ENCODE measurements at regions not wholly inside any gene's neighbourhood (a gene's known extent, or its start where the extent isn't known, plus 50 kb on each side); places are given as distances from the start of the nearest gene placed in this dataset.

GRCh38 chr4:104549736-104550135 lies 55.0 kb upstream of the CXXC4 start:
- no peak overlapping the region for H3K27ac Mint-ChIP-seq (ENCODE audit: unreplicated experiment)
- no peaks in the 10 kb centered on the region for H3K4me1 Mint-ChIP-seq (ENCODE audit: unreplicated experiment)
- DNase-seq (ENCODE audit: low spot score): no peak
- H3K36me3 Mint-ChIP-seq (ENCODE audit: low read depth, unreplicated experiment): no peaks in the 10 kb centered on the region
- no peaks in the 10 kb centered on the region for H3K27me3 Mint-ChIP-seq (ENCODE audit: unreplicated experiment)
- H3K4me3 Mint-ChIP-seq (ENCODE audit: unreplicated experiment): no peak overlapping the region
- TF ChIP-seq CTCF (IDR thresholded peaks at IDR 0.05; ENCODE audit: unreplicated experiment): no peak
- H3K9me3 Mint-ChIP-seq (ENCODE audit: unreplicated experiment): no peaks in the 10 kb centered on the region

GRCh38 chr4:104559502-104559901 lies 64.8 kb upstream of the CXXC4 start:
- TF ChIP-seq CTCF (IDR thresholded peaks at IDR 0.05; ENCODE audit: unreplicated experiment): no peak
- DNase-seq (ENCODE audit: low spot score): no peak
- H3K27ac Mint-ChIP-seq (ENCODE audit: unreplicated experiment): no peak overlapping the region
- no peak overlapping the region for H3K4me3 Mint-ChIP-seq (ENCODE audit: unreplicated experiment)
- H3K4me1 Mint-ChIP-seq (ENCODE audit: unreplicated experiment): no peaks in the 10 kb centered on the region
- H3K27me3 Mint-ChIP-seq (ENCODE audit: unreplicated experiment): no peaks in the 10 kb centered on the region
- H3K9me3 Mint-ChIP-seq (ENCODE audit: unreplicated experiment): no peaks in the 10 kb centered on the region
- no peaks in the 10 kb centered on the region for H3K36me3 Mint-ChIP-seq (ENCODE audit: low read depth, unreplicated experiment)

- no peak for DNase-seq (ENCODE audit: low spot score)
- TF ChIP-seq CTCF (IDR thresholded peaks at IDR 0.05; ENCODE audit: unreplicated experiment): no peak
- Mint-ChIP-seq H3K9me3 (ENCODE audit: unreplicated experiment) (no peaks in the 10 kb centered on the region), H3K4me3 (ENCODE audit: unreplicated experiment) (no peak overlapping the region), H3K4me1 (ENCODE audit: unreplicated experiment) (no peaks in the 10 kb centered on the region), H3K27ac (ENCODE audit: unreplicated experiment) (no peak overlapping the region), H3K27me3 (ENCODE audit: unreplicated experiment) (no peaks in the 10 kb centered on the region), H3K36me3 (ENCODE audit: low read depth, unreplicated experiment) (no peaks in the 10 kb centered on the region)
Observed at GRCh38 chr4:104571341-104571740, 76.6 kb upstream of the CXXC4 start.

- no peak for TF ChIP-seq CTCF (IDR thresholded peaks at IDR 0.05; ENCODE audit: unreplicated experiment)
- Mint-ChIP-seq H3K4me1 (ENCODE audit: unreplicated experiment) (no peaks in the 10 kb centered on the region), H3K4me3 (ENCODE audit: unreplicated experiment) (no peak overlapping the region), H3K27ac (ENCODE audit: unreplicated experiment) (no peak overlapping the region), H3K36me3 (ENCODE audit: low read depth, unreplicated experiment) (no peaks in the 10 kb centered on the region), H3K27me3 (ENCODE audit: unreplicated experiment) (no peaks in the 10 kb centered on the region), H3K9me3 (ENCODE audit: unreplicated experiment) (no peaks in the 10 kb centered on the region)
- DNase-seq (ENCODE audit: low spot score): no peak
Observed at GRCh38 chr4:104574371-104574770, 79.7 kb upstream of the CXXC4 start.

- no peaks in the 10 kb centered on the region for H3K36me3 Mint-ChIP-seq (ENCODE audit: low read depth, unreplicated experiment)
- H3K27ac Mint-ChIP-seq (ENCODE audit: unreplicated experiment): no peak overlapping the region
- no peak for DNase-seq (ENCODE audit: low spot score)
- no peaks in the 10 kb centered on the region for H3K9me3 Mint-ChIP-seq (ENCODE audit: unreplicated experiment)
- no peak overlapping the region for H3K4me3 Mint-ChIP-seq (ENCODE audit: unreplicated experiment)
- H3K4me1 Mint-ChIP-seq (ENCODE audit: unreplicated experiment): no peaks in the 10 kb centered on the region
- H3K27me3 Mint-ChIP-seq (ENCODE audit: unreplicated experiment): no peaks in the 10 kb centered on the region
- no peak for TF ChIP-seq CTCF (IDR thresholded peaks at IDR 0.05; ENCODE audit: unreplicated experiment)
Observed at GRCh38 chr4:104575278-104575677, 80.6 kb upstream of the CXXC4 start.
